ENCODE measurements at regions not wholly inside any gene's neighbourhood (a gene's known extent, or its start where the extent isn't known, plus 50 kb on each side); places are given as distances from the start of the nearest gene placed in this dataset.

DNA sequence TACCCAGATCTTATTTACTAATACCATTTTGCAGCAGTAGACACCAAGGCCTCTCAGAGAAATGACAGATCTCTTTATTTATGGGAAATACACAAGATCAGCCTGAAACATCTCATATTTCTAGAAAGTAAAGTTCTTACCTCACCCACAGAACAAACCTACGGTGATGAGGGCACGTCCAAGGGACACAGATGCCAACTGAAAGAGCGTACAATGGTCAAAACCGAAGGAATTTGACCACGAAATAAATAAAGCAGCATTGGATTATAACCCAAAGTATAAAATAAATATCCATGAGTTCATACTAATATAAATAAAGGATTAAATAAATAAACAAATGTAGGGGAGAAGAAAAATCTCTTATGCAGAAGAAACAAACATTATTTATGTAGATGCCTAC, 747.0 kb downstream of the TNS3 start:
- TF ChIP-seq POLR2A (IDR thresholded peaks at IDR 0.05) = no peak
- TF ChIP-seq, protein P1, sequence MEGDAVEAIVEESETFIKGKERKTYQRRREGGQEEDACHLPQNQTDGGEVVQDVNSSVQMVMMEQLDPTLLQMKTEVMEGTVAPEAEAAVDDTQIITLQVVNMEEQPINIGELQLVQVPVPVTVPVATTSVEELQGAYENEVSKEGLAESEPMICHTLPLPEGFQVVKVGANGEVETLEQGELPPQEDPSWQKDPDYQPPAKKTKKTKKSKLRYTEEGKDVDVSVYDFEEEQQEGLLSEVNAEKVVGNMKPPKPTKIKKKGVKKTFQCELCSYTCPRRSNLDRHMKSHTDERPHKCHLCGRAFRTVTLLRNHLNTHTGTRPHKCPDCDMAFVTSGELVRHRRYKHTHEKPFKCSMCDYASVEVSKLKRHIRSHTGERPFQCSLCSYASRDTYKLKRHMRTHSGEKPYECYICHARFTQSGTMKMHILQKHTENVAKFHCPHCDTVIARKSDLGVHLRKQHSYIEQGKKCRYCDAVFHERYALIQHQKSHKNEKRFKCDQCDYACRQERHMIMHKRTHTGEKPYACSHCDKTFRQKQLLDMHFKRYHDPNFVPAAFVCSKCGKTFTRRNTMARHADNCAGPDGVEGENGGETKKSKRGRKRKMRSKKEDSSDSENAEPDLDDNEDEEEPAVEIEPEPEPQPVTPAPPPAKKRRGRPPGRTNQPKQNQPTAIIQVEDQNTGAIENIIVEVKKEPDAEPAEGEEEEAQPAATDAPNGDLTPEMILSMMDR (IDR thresholded peaks at IDR 0.05) = no peak

Measured in adrenal gland (tissue), 5 donors.